Heart left ventricle (tissue), 16 donors: ENCODE measurements at regions not wholly inside any gene's neighbourhood (a gene's known extent, or its start where the extent isn't known, plus 50 kb on each side); places are given as distances from the start of the nearest gene placed in this dataset.
A peak's percentile ranks its signal among the peaks of the same experiment; 100 is the strongest.

ENCODE experiments used
- ATAC-seq, 4 donors: fragments of 200-7000 bp; cut with Tn5 transposase; one replicate each; pipeline ENCODE4 v1.9.1; 2020 to 2022; ENCODE audit warnings: moderate library complexity in 4 of 4, mild to moderate bottlenecking in 3 of 4, moderate number of reproducible peaks in 1 of 4
- DNase-seq, 5 donors: peaks; one replicate each; pipeline ENCODE4 v3.0.0-alpha.2; 2020
- H3K27ac ChIP-seq, 12 donors: fragments of 200-600 bp; sonication (generic) in 4 of 12; one replicate each; pipeline versions ENCODE4 v1.5.0 to v1.8.0; 2016 to 2022; ENCODE audit warnings: mild to moderate bottlenecking in 2 of 12
- H3K27me3 ChIP-seq, 9 donors: fragments of 200-600 bp; sonication (generic) in 2 of 9; one replicate each; pipeline versions ENCODE4 v1.5.1 to v1.8.0; 2016 to 2022; ENCODE audit warnings: mild to moderate bottlenecking in 3 of 9
- H3K36me3 ChIP-seq, 9 donors: fragments of 200-600 bp; sonication (generic) in 2 of 9; one replicate each; pipeline versions ENCODE4 v1.5.0 to v1.8.0; 2018 to 2022; ENCODE audit warnings: mild to moderate bottlenecking in 2 of 9
- H3K4me1 ChIP-seq, 12 donors: fragments of 200-600 bp; sonication (generic) in 4 of 12; one replicate each; pipeline versions ENCODE4 v1.5.0 to v1.8.0; 2016 to 2022; ENCODE audit warnings: mild to moderate bottlenecking in 3 of 12
- H3K4me3 ChIP-seq, 12 donors: fragments of 200-600 bp; sonication (generic) in 4 of 12; one replicate each; pipeline versions ENCODE4 v1.5.0 to v1.8.0; 2017 to 2022; ENCODE audit warnings: mild to moderate bottlenecking in 9 of 12, moderate library complexity in 4 of 12
- H3K9me3 ChIP-seq, 12 donors: fragments of 200-600 bp; sonication (generic) in 4 of 12; one replicate each; pipeline versions ENCODE4 v1.5.0 to v1.8.0; 2016 to 2022; ENCODE audit warnings: mild to moderate bottlenecking in 1 of 12
- POLR2A ChIP-seq, 2 donors: fragments of 450-650 bp; IDR thresholded peaks; one replicate each; pipeline ENCODE4 v1.6.1; 2017; ENCODE audit warnings: antibody characterized with exemption in 2 of 2, mild to moderate bottlenecking in 2 of 2, moderate library complexity in 2 of 2
- WGBS, 4 donors: extraction: QIAGEN DNeasy Blood & Tissue Kit in 2 of 4; methylation state at CpG; one replicate each; pipeline versions ENCODE4 v1.1.5 to v1.1.7; 2013 to 2018; 5-methylcytosine and 5-hydroxymethylcytosine counted together
- intact Hi-C, 10 donors: fragments of 100-400 bp; cut with DNase I; formaldehyde crosslinking; loops; one replicate each; pipeline versions ENCODE4 v1.11.1 to v1.14.2; 2022
- TF ChIP-seq, protein P1 (sequence below), 12 donors: fragments of 200-600 bp; sonication (generic) in 4 of 12; IDR thresholded peaks; one replicate each; pipeline versions ENCODE4 v1.5.0 to v1.8.0; 2018 to 2022; ENCODE audit warnings: antibody characterized with exemption in 12 of 12, mild to moderate bottlenecking in 5 of 12
- donor health status: ischemic (EF 13 %, LVEDD 7.1; RV severe dilation, severe dysfunction).
- donor health status: healthy with polysubstance abuse.
- donor health status: DM: no; HTN: yes; CAD: no.
- donor health status: DM: no; HTN: no; CAD: no.
- donor health status: ischemic (EF 25% LVEDD 6.9; RV normal size, moderate dysfunction).
- donor health status: ischemic (EF 25% LVEDD 5.7; RV mildly dilated, moderate dysfunction).
- donor health status: healthy.
- donor health status: DM: yes; HTN: yes; CAD: no.
- donor health status: ischemic (EF 35%, LVEDD 5.7; RV mildly dilated, moderate dysfunction).
- donor health status: nonischemic (EF 11% LVEDD 7.7; RV severe dilation, severe dysfunction).
- donor health status: DM: yes; HTN: yes; CAD: no.
- donor health status: PGD.
- donor health status: ischemic (EF 29% LVEDD 5.4; RV normal size, mild dysfunction).
- donor health status: nonischemic (EF 23%, LVEDD 6.1; RV moderate dilation, normal function).

- no peak for TF ChIP-seq POLR2A (IDR thresholded peaks at IDR 0.05)
- TF ChIP-seq, protein P1, sequence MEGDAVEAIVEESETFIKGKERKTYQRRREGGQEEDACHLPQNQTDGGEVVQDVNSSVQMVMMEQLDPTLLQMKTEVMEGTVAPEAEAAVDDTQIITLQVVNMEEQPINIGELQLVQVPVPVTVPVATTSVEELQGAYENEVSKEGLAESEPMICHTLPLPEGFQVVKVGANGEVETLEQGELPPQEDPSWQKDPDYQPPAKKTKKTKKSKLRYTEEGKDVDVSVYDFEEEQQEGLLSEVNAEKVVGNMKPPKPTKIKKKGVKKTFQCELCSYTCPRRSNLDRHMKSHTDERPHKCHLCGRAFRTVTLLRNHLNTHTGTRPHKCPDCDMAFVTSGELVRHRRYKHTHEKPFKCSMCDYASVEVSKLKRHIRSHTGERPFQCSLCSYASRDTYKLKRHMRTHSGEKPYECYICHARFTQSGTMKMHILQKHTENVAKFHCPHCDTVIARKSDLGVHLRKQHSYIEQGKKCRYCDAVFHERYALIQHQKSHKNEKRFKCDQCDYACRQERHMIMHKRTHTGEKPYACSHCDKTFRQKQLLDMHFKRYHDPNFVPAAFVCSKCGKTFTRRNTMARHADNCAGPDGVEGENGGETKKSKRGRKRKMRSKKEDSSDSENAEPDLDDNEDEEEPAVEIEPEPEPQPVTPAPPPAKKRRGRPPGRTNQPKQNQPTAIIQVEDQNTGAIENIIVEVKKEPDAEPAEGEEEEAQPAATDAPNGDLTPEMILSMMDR (IDR thresholded peaks at IDR 0.05), result no peak
- no peak for DNase-seq
- no peaks in the 10 kb centered on the region for H3K9me3 ChIP-seq
- peaks cover 0 to 9% (median 0%) of the 10 kb centered on the region in 12 donors for H3K4me1 ChIP-seq
- 40 to 58% (median 57%) methylated on average over 2 of the region's 2 CpGs for WGBS, 4 donors
- intact Hi-C loops, result loop anchor here in 1 of 10 donors (10.0 kb wide), 1 partner anchor 45 kb away; no protein-coding TSS in a partner anchor
- H3K27ac ChIP-seq, result no peak overlapping the region
- ATAC-seq, result no peak
- no peaks in the 10 kb centered on the region for H3K36me3 ChIP-seq
- H3K4me3 ChIP-seq, result no peak overlapping the region
- H3K27me3 ChIP-seq, result no peaks in the 10 kb centered on the region
Observed at GRCh38 chr13:44749906-44750305, 173.8 kb upstream of the TSC22D1 start.

- DNase-seq, result no peak
- TF ChIP-seq, protein P1 (IDR thresholded peaks at IDR 0.05), result no peak
- no peak for TF ChIP-seq POLR2A (IDR thresholded peaks at IDR 0.05)
- Histone ChIP-seq H3K27ac (no peak overlapping the region), H3K36me3 (no peaks in the 10 kb centered on the region), H3K4me3 (no peak overlapping the region), H3K9me3 (no peaks in the 10 kb centered on the region), H3K27me3 (no peaks in the 10 kb centered on the region), H3K4me1 (peaks cover 0 to 9% (median 0%) of the 10 kb centered on the region in 12 donors)
- intact Hi-C loops, result no loop called here
- ATAC-seq, result no peak
- 90 to 97% (median 95%) methylated on average over 1 of the region's 1 CpG for WGBS, 4 donors
Observed at GRCh38 chr13:44748439-44748838, 172.3 kb upstream of the TSC22D1 start.

DNA sequence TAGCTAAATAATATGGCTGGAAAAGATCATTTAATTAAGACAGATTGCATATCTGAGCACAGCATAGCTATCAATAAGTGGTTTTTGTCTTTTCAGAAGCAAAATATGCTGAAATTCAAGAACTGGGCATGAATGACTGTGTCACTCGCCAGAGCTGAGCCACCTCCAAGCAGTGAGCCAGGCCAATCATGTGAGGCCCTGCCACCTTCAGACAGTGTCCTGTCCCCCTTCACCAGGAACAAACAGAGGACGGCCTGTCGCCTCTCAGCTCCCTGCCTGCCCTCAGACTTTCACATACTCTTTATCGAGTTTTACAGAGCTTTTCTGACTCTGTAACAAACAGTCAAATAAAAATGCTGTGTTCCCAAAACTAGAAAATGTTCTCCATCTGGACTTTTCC is 171.0 kb upstream of the TSC22D1 start:
- no peaks in the 10 kb centered on the region for H3K27me3 ChIP-seq
- WGBS, 4 donors, result 38 to 49% (median 45%) methylated on average over 4 of the region's 4 CpGs
- peak; percentile 84 to 96 (median 92) for ATAC-seq
- H3K36me3 ChIP-seq, result no peaks in the 10 kb centered on the region
- peak in 4 of 5 donors; percentile 30 to 58 (median 43) for DNase-seq
- H3K9me3 ChIP-seq, result no peaks in the 10 kb centered on the region
- intact Hi-C loops, result no loop called here
- H3K27ac ChIP-seq, result peak overlapping the region in 9 of 12 donors; percentile 0 to 62 (median 29)
- H3K4me1 ChIP-seq, result peaks cover 0 to 9% (median 0%) of the 10 kb centered on the region in 12 donors
- TF ChIP-seq, protein P1 (IDR thresholded peaks at IDR 0.05), result no peak
- TF ChIP-seq POLR2A (IDR thresholded peaks at IDR 0.05), result no peak
- no peak overlapping the region for H3K4me3 ChIP-seq

- peak overlapping the region in 8 of 12 donors; percentile 0 to 62 (median 36) for H3K27ac ChIP-seq
- TF ChIP-seq, protein P1 (IDR thresholded peaks at IDR 0.05), result no peak
- no peak for TF ChIP-seq POLR2A (IDR thresholded peaks at IDR 0.05)
Observed at GRCh38 chr13:44746690-44747089, 170.6 kb upstream of the TSC22D1 start.

More at GRCh38 chr13:44746690-44747089, 170.6 kb upstream of the TSC22D1 start:
- Histone ChIP-seq H3K4me3 (no peak overlapping the region), H3K9me3 (no peaks in the 10 kb centered on the region), H3K36me3 (no peaks in the 10 kb centered on the region), H3K4me1 (peaks cover 0 to 9% (median 0%) of the 10 kb centered on the region in 12 donors), H3K27me3 (no peaks in the 10 kb centered on the region)
- no peak for DNase-seq
- ATAC-seq, result peak in 1 of 4 donors; percentile 29
- WGBS, 4 donors, result 64 to 73% (median 69%) methylated on average over 5 of the region's 5 CpGs
- intact Hi-C loops, result no loop called here
